IMR-90 (cell line): ENCODE measurements at regions not wholly inside any gene's neighbourhood (a gene's known extent, or its start where the extent isn't known, plus 50 kb on each side); places are given as distances from the start of the nearest gene placed in this dataset.

ENCODE experiments used
- ATAC-seq: fragments of 200-7000 bp; cut with Tn5 transposase; 2 replicates; pipeline ENCODE4 v1.9.1; 2020; ENCODE audit warnings: low read depth, mild to moderate bottlenecking, moderate library complexity
- BruUV-seq: library from RNA; stranded (reverse); fragments of 400-500 nt; replicated peaks from 2 replicates; lab custom pipeline; 2021; lab: Mats Ljungman, UMichigan
- CTCF ChIA-PET: fragments of 300-600 bp; formaldehyde crosslinking; extraction: SDS; loops from one replicate; lab custom pipeline; 2021; ENCODE audit warnings: antibody characterized with exemption; lab: Yijun Ruan, JAX
- POLR2A ChIA-PET: fragments of 300-600 bp; sonication (Branson Sonifier 250); formaldehyde crosslinking; loops from one replicate; lab custom pipeline; 2022; ENCODE audit warnings: antibody characterized with exemption; ENCODE audit not compliant: unreplicated experiment; lab: Charles Lee
- DNase-seq: peaks from one replicate; pipeline ENCODE4 v3.0.0; 2013
- H2AFZ ChIP-seq: replicated peaks from 2 replicates; pipeline ENCODE3; 2013; ENCODE audit warnings: low read length, mild to moderate bottlenecking; ENCODE audit not compliant: poor library complexity
- H2AK5ac ChIP-seq: 2 replicates; pipeline ENCODE4 v1.6.1; 2013; ENCODE audit warnings: low read depth, low read length, inconsistent platforms
- H2AK9ac ChIP-seq: replicated peaks from 2 replicates; pipeline ENCODE3; 2013; ENCODE audit warnings: mild to moderate bottlenecking, low read depth, low read length, moderate library complexity; ENCODE audit not compliant: poor library complexity
- H2BK120ac ChIP-seq: 2 replicates; pipeline ENCODE4 v1.6.1; 2013; ENCODE audit warnings: low read depth, low read length, inconsistent platforms
- H2BK15ac ChIP-seq: 3 replicates; pipeline ENCODE4 v1.6.1; 2013; ENCODE audit warnings: low read depth, low read length, inconsistent platforms
- H2BK20ac ChIP-seq: 2 replicates; pipeline ENCODE4 v1.6.1; 2013; ENCODE audit warnings: low read depth, mild to moderate bottlenecking, inconsistent platforms, low read length, moderate library complexity
- H2BK5ac ChIP-seq: 2 replicates; pipeline ENCODE4 v1.6.1; 2013; ENCODE audit warnings: mild to moderate bottlenecking, low read depth, low read length, inconsistent platforms; ENCODE audit not compliant: poor library complexity, severe bottlenecking
- H3K14ac ChIP-seq: replicated peaks from 2 replicates; pipeline ENCODE4 v1.6.1; 2013; ENCODE audit warnings: low read depth, low read length, inconsistent platforms
- H3K18ac ChIP-seq: 2 replicates; pipeline ENCODE4 v1.6.1; 2013; ENCODE audit warnings: low read depth, low read length, control low read depth
- H3K23ac ChIP-seq: 2 replicates; pipeline ENCODE4 v1.6.1; 2013; ENCODE audit warnings: low read depth, low read length, inconsistent platforms
- H3K27ac ChIP-seq: 2 replicates; pipeline ENCODE4 v1.5.1; 2013; ENCODE audit warnings: mild to moderate bottlenecking, control low read depth, low read length; ENCODE audit not compliant: insufficient read depth
- H3K27me3 ChIP-seq: 2 replicates; pipeline ENCODE4 v1.6.1; 2013; ENCODE audit warnings: low read length; ENCODE audit not compliant: control insufficient read depth, insufficient read depth
- H3K36me3 ChIP-seq: 2 replicates; pipeline ENCODE4 v1.6.1; 2013; ENCODE audit warnings: low read length, mixed read lengths; ENCODE audit not compliant: control insufficient read depth, insufficient read depth
- H3K4ac ChIP-seq: 2 replicates; pipeline ENCODE4 v1.6.1; 2013; ENCODE audit warnings: low read depth, low read length, inconsistent platforms
- H3K4me1 ChIP-seq: 2 replicates; pipeline ENCODE4 v1.6.1; 2013; ENCODE audit warnings: low read length, mixed read lengths; ENCODE audit not compliant: control insufficient read depth, insufficient read depth
- H3K4me2 ChIP-seq: 2 replicates; pipeline ENCODE4 v1.6.1; 2013; ENCODE audit warnings: low read depth, mild to moderate bottlenecking, control low read depth, low read length, moderate library complexity
- H3K4me3 ChIP-seq: 2 replicates; pipeline ENCODE4 v1.5.1; 2013; ENCODE audit warnings: low read depth, mild to moderate bottlenecking, control low read depth, low read length, moderate library complexity; ENCODE audit not compliant: insufficient read depth
- H3K56ac ChIP-seq: 2 replicates; pipeline ENCODE4 v1.6.1; 2013; ENCODE audit warnings: low read length, inconsistent platforms; ENCODE audit not compliant: insufficient read depth; ENCODE audit errors: extremely low read depth
- H3K79me1 ChIP-seq, 2 experiments: 2 replicates each; pipeline ENCODE4 v1.6.1; 2013; ENCODE audit warnings: low read length in 2 of 2, inconsistent platforms in 1 of 2, low read depth in 1 of 2
- H3K9ac ChIP-seq: 2 replicates; pipeline ENCODE4 v1.6.1; 2013; ENCODE audit warnings: low read depth, low read length, control low read depth
- H3K9me1 ChIP-seq: 2 replicates; pipeline ENCODE4 v1.6.1; 2013; ENCODE audit warnings: low read length, inconsistent platforms; ENCODE audit not compliant: insufficient read depth
- H3K9me3 ChIP-seq: 2 replicates; pipeline ENCODE4 v1.6.1; 2013; ENCODE audit warnings: low read length; ENCODE audit not compliant: control insufficient read depth, insufficient read depth
- H4K20me1 ChIP-seq: 2 replicates; pipeline ENCODE4 v1.6.1; 2013; ENCODE audit warnings: low read length, inconsistent platforms; ENCODE audit not compliant: insufficient read depth
- H4K5ac ChIP-seq: 2 replicates; pipeline ENCODE4 v1.6.1; 2013; ENCODE audit warnings: mild to moderate bottlenecking, low read depth, low read length, control low read depth
- H4K8ac ChIP-seq, 2 experiments: 2 replicates each; pipeline ENCODE4 v1.6.1; 2013; ENCODE audit warnings: low read depth in 2 of 2, low read length in 2 of 2, control low read depth in 1 of 2, inconsistent platforms in 1 of 2
- H4K91ac ChIP-seq: 2 replicates; pipeline ENCODE4 v1.6.1; 2013; ENCODE audit warnings: low read depth, low read length, inconsistent platforms; ENCODE audit not compliant: insufficient read depth
- CEBPB ChIP-seq: IDR thresholded peaks from 2 replicates; pipeline ENCODE4 v1.6.1; 2012; ENCODE audit warnings: low read depth, low read length, improper control_type of control experiment
- FOS ChIP-seq: fragments of 150-350 bp; IDR thresholded peaks from 2 replicates; pipeline ENCODE4 v1.6.1; 2016; ENCODE audit warnings: low read depth, low read length
- MAZ ChIP-seq: IDR thresholded peaks from 2 replicates; pipeline ENCODE4 v1.6.1; 2012; ENCODE audit warnings: low read depth, mild to moderate bottlenecking, low read length, improper control_type of control experiment, moderate library complexity, borderline replicate concordance
- MXI1 ChIP-seq: IDR thresholded peaks from 2 replicates; pipeline ENCODE4 v1.6.1; 2012; ENCODE audit warnings: low read depth, mild to moderate bottlenecking, low read length, moderate library complexity, borderline replicate concordance
- NFE2L2 ChIP-seq: fragments of 150-350 bp; IDR thresholded peaks from 2 replicates; pipeline ENCODE4 v1.6.1; 2016; ENCODE audit warnings: low read depth, mild to moderate bottlenecking, low read length
- RCOR1 ChIP-seq: IDR thresholded peaks from 2 replicates; pipeline ENCODE4 v1.6.1; 2012; ENCODE audit warnings: mild to moderate bottlenecking, low read length, improper control_type of control experiment; ENCODE audit not compliant: insufficient replicate concordance
- WGBS, 2 experiments: methylation state at CpG; one replicate each; pipeline versions ENCODE4 v1.1.5 to v1.1.7; 2013; ENCODE audit warnings: missing lambda C conversion rate in 2 of 2; ENCODE audit not compliant: insufficient read length in 1 of 2; ENCODE audit errors: extremely low coverage in 2 of 2; 5-methylcytosine and 5-hydroxymethylcytosine counted together
- dilution Hi-C: fragments of 300-500 bp; cut with HindIII; formaldehyde crosslinking; loops from one replicate; pipeline ENCODE4 v1.14.3; 2018; ENCODE audit warnings: low sequenced_read_pairs; ENCODE audit not compliant: unreplicated experiment
- in situ Hi-C: fragments of 300-500 bp; cut with MboI; formaldehyde crosslinking; loops from 3 replicates; pipeline ENCODE4 v1.14.3; 2019; ENCODE audit warnings: low sequenced_read_pairs, inconsistent platforms, mixed read lengths
- intact Hi-C: fragments of 100-400 bp; cut with micrococcal nuclease; formaldehyde crosslinking; loops from 2 replicates; pipeline ENCODE4 v1.10.0; 2022
- TF ChIP-seq, protein P1 (sequence below): fragments of 150-350 bp; IDR thresholded peaks from 2 replicates; pipeline ENCODE4 v1.6.1; 2016; ENCODE audit warnings: low read depth, mild to moderate bottlenecking, low read length, moderate library complexity, borderline replicate concordance
- TF ChIP-seq, protein P2 (sequence below): conservative IDR thresholded peaks from 2 replicates; pipeline ENCODE4 v1.5.1; 2012; ENCODE audit warnings: mild to moderate bottlenecking, low read depth, low read length, improper control_type of control experiment

DNA sequence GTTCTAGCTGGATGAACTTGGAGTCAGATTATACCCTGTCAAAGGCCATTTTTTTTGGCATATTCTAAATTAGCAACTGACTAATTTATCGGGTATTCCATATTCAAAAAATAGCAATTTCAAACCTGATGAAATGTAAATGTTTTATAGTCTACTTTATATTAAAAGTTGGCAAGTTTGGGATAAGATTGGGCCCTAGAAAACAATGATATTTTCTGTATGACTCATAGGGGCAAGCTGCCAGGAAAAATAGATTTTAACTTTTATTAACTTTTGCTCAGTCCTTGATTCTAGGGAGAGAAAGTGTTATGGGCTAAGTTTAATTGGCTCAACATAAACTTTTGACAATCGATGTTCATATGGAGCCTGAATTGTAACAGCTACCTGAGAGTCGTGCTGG is 576.9 kb upstream of the B3GALT2 start:
- H3K79me1 ChIP-seq: no peaks in the 10 kb centered on the region
- POLR2A ChIA-PET: no interaction called here
- no peak overlapping the region for H2BK15ac ChIP-seq
- H2AK5ac ChIP-seq: no peak overlapping the region
- H3K27me3 ChIP-seq: no peaks in the 10 kb centered on the region
- H3K4ac ChIP-seq: no peak overlapping the region
- no peaks in the 10 kb centered on the region for H3K9me3 ChIP-seq
- ATAC-seq: no peak
- H3K4me2 ChIP-seq: no peak overlapping the region
- H2BK5ac ChIP-seq: no peak overlapping the region
- no peak overlapping the region for H3K4me3 ChIP-seq
- no peaks in the 10 kb centered on the region for H3K36me3 ChIP-seq
- no peak overlapping the region for H4K8ac ChIP-seq
- in situ Hi-C loops: no loop called here
- no peak overlapping the region for H3K27ac ChIP-seq
- H2AFZ ChIP-seq: no peak overlapping the region
- CTCF ChIA-PET: no interaction called here
- intact Hi-C loops: no loop called here
- no peak overlapping the region for H3K56ac ChIP-seq
- no peak overlapping the region for H3K23ac ChIP-seq
- dilution Hi-C loops: no loop called here
- H2BK120ac ChIP-seq: no peak overlapping the region
- no CpG with 5 or more reads among the region's 3 CpGs for WGBS, 2 experiments
- no peaks in the 10 kb centered on the region for H3K4me1 ChIP-seq
- H2BK20ac ChIP-seq: no peak overlapping the region
- DNase-seq: peak; percentile 27
- H3K14ac ChIP-seq: no peak overlapping the region
- no peaks in the 10 kb centered on the region for H4K20me1 ChIP-seq
- H4K91ac ChIP-seq: no peak overlapping the region
- H4K5ac ChIP-seq: no peak overlapping the region
- H3K9me1 ChIP-seq: no peaks in the 10 kb centered on the region; the same call in 1 of the 2 replicates
- H2AK9ac ChIP-seq: no peak overlapping the region
- TF ChIP-seq, protein P1, sequence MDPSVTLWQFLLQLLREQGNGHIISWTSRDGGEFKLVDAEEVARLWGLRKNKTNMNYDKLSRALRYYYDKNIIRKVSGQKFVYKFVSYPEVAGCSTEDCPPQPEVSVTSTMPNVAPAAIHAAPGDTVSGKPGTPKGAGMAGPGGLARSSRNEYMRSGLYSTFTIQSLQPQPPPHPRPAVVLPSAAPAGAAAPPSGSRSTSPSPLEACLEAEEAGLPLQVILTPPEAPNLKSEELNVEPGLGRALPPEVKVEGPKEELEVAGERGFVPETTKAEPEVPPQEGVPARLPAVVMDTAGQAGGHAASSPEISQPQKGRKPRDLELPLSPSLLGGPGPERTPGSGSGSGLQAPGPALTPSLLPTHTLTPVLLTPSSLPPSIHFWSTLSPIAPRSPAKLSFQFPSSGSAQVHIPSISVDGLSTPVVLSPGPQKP: no peak
- TF ChIP-seq, protein P2, sequence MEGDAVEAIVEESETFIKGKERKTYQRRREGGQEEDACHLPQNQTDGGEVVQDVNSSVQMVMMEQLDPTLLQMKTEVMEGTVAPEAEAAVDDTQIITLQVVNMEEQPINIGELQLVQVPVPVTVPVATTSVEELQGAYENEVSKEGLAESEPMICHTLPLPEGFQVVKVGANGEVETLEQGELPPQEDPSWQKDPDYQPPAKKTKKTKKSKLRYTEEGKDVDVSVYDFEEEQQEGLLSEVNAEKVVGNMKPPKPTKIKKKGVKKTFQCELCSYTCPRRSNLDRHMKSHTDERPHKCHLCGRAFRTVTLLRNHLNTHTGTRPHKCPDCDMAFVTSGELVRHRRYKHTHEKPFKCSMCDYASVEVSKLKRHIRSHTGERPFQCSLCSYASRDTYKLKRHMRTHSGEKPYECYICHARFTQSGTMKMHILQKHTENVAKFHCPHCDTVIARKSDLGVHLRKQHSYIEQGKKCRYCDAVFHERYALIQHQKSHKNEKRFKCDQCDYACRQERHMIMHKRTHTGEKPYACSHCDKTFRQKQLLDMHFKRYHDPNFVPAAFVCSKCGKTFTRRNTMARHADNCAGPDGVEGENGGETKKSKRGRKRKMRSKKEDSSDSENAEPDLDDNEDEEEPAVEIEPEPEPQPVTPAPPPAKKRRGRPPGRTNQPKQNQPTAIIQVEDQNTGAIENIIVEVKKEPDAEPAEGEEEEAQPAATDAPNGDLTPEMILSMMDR: no peak
- no peak for TF ChIP-seq FOS
- no peak for TF ChIP-seq CEBPB
- TF ChIP-seq RCOR1: no peak
- TF ChIP-seq NFE2L2: no peak
- no peak for TF ChIP-seq MXI1
- TF ChIP-seq MAZ: no peak
- H3K9ac ChIP-seq: no peak overlapping the region
- no peak overlapping the region; the same call in 1 of the 2 replicates for H3K18ac ChIP-seq
- BruUV-seq: no TSS peak
